ENCODE measurements at regions not wholly inside any gene's neighbourhood (a gene's known extent, or its start where the extent isn't known, plus 50 kb on each side); places are given as distances from the start of the nearest gene placed in this dataset.
"Not testable (repeated sequence)": the region's sequence is repeated elsewhere in the genome, so short reads cannot be mapped to it uniquely, and the experiment has no call there.

- DNase-seq (ENCODE audit: low read depth) = no peak
Measured at GRCh38 chr13:88395804-88396203, 724.6 kb downstream of the SLITRK5 start.

GRCh38 chr13:88411696-88412095 is 740.5 kb downstream of the SLITRK5 start:
- DNase-seq (ENCODE audit: low read depth) = no peak

DNA sequence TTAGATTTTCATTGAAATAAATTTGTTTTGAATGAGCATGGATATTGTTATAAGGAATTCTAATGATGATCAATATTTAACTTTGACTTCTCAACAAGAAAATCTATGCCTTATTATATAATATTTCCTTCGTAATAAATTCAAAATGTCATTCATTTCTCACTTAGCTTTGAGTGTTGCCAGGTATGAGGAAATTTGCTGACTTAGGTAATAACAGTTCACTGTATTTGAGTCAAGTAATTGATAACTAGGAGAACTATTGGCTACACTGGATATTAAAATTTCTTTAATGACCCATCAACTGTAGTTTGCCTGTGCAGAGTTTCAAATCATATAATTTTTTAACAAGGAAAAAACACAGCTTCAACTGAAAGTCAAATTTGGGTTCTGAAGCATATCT is 746.6 kb downstream of the SLITRK5 start:
- no peak for DNase-seq (ENCODE audit: low read depth)

DNA sequence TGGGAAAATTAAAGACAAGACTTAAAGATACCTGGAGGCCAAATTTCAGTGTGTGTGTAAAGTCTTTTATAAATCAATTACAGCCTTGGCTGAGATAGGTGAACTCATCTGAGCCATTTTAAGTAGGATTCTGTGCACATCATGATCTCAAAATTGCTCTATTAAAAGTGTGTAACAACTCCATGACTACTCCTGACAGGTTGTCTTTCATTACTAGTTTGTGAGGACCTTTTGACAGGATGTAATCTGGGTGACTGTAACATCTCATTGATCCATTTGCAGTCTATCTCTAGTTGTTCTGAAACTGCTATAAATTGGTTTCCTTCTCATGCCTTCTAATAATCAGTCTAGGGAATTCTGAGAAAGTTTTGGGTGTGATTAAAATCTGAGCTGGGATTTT is 753.3 kb downstream of the SLITRK5 start:
- no peak for DNase-seq (ENCODE audit: low read depth)

DNA sequence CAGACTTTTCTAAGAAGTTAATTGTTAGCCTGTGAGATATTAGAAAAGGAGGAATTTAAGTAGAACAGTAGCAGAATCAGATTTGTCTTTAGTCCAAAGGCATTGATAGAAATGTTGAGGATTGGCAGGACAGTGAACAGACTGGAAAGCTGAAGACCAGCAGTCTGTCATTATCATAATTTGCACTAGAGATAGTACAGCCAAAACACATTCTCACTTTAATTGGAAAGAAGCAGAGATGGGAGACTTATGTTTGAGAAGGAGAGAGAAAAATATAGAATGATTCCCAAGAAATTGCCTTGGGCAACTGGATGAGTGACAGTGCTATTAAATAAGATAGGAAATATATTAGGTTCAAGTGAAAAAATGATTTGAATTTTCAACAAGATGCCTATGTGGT is 755.5 kb downstream of the SLITRK5 start:
- DNase-seq (ENCODE audit: low read depth) = no peak

DNA sequence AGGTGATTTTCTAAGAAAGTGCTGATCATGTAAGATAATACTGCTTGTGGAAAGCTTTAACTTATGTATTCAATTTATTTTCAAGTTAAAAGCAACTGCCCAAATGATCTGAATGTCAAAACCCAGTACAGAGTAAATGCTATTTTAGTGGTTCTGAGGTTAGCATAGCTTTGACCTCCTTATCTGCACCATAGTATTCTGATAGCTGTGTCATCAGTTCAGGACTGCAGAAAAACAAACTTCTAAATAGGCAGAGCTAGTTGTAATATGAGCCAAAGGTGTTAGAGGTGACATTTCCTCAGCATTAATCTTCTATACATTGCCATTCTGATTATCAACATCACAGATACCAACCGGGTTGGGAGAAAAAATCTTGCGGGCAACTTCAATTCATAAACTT is 758.7 kb downstream of the SLITRK5 start:
- DNase-seq (ENCODE audit: low read depth) = no peak

- DNase-seq (ENCODE audit: low read depth) = no peak
Measured at GRCh38 chr13:88434953-88435352, 763.8 kb downstream of the SLITRK5 start.

GRCh38 chr13:88436974-88437373 is 765.8 kb downstream of the SLITRK5 start:
- DNase-seq (ENCODE audit: low read depth) = no peak

GRCh38 chr13:88450515-88450914 is 779.3 kb downstream of the SLITRK5 start:
- no peak for DNase-seq (ENCODE audit: low read depth)

DNA sequence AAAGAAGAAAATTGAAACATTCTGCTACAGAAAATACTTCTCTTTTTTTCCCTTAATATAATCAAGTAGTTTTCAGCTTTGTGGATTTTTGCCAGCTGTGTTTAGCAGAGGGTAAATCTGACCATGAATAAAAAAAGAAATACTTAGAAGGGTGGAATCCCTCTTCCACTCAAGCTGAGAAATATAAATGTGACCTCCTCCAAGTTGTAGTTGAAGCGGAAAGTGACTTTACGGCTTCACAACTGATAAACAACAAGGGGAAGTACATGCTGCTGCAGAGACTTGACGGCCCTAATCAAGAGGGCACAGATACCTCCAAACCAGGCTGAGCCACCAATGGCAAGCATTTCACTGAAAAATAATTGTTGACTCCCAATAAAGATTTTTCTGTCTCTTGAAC is 785.0 kb downstream of the SLITRK5 start:
- DNase-seq (ENCODE audit: low read depth) = no peak

- DNase-seq (ENCODE audit: low read depth) = no peak
Measured at GRCh38 chr13:88459331-88459730, 788.2 kb downstream of the SLITRK5 start.

DNA sequence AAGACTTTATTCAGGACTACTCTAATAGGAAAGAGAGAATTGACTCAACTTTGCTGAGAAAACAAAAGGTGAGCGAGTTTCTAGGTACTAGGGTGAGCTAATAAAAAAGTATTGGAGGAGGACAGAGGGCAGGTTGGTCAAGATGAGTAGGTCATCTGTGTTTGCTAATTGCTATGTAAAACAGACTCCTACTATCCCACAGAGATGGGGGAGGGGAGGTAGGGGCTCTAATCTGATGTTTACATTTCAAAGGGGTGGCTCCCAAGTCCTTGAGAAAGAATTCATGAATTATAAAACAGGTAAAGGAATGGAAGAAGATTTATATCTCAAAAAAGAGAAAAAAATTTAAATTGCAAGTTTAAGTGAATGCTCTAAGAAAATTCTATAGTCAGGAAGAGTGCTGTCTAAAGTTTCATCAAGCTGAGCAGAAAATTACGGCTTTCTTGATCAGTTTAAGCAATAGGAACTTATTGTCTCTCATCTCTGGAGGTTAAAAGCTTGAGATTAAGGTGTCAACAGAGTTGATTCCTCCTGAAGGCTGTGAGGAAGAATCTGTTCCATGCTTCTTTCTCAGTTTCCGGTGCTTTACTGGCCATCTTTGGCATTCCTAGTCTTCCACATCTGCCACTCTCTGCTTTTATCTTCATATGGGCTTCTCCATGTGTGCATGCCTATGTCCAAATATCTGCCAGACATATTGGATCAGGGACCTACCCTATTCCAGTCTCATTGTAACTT is 790.3 kb downstream of the SLITRK5 start:
- DNase-seq (ENCODE audit: low read depth) = no peak

GRCh38 chr13:88464851-88465250 is 793.7 kb downstream of the SLITRK5 start:
- no peak for DNase-seq (ENCODE audit: low read depth)

- DNase-seq (ENCODE audit: low read depth) = no peak
Measured at GRCh38 chr13:88472316-88472715, 801.1 kb downstream of the SLITRK5 start.

DNA sequence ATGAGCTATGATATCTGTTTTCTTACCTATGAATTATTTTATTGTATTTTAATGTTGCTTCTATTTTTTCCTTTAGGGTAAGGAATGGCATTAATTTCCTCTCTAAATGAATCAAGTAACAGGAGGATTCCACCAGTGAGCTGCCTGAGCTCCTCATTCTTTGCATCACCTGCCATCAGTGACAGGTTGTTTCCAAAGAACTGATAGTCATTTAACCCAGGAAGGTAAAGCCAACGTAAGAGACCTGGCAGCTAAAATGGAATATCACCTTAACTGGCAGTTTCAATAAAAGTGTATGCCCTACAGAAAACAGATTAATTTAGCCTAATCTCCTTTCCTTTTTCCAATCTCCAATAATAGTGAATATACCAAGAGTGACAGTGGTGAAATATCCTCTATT is 812.0 kb downstream of the SLITRK5 start:
- no peak for DNase-seq (ENCODE audit: low read depth)

DNA sequence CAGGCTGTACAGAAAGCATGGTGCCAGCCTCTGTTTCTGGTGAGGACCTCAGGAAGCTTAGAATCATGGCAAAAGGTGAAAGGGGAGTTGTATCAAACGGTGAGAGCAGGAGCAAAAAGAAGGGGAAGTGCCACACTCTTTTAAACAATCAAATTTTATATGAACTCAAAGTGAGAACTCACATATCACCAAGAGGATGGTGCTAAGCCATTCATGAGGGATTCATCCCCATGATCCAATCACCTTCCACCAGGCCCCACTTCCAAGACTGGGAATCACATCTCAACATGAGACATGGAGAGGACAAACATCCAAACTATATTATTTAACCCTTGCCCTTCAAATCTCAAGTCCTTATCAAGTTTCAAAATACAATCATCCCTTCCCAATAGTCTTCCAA is 836.7 kb downstream of the SLITRK5 start:
- no peak for DNase-seq (ENCODE audit: low read depth)

DNA sequence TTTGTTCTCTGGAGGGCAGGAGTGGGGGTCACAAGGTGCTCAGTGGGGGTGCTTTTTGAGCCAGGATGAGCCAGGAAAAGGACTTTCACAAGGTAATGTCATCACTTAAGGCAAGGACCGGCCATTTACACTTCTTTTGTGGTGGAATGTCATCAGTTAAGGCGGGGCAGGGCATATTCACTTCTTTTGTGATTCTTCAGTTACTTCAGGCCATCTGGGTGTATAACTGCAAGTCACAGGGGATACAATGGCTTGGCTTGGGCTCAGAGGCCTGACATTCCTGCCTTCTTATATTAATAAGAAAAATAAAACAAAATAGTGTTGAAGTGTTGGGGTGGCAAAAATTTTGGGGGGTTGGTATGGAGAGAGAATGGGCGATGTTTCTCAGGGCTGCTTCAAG is 841.8 kb downstream of the SLITRK5 start:
- not testable (repeated sequence) for DNase-seq (ENCODE audit: low read depth)

DNA sequence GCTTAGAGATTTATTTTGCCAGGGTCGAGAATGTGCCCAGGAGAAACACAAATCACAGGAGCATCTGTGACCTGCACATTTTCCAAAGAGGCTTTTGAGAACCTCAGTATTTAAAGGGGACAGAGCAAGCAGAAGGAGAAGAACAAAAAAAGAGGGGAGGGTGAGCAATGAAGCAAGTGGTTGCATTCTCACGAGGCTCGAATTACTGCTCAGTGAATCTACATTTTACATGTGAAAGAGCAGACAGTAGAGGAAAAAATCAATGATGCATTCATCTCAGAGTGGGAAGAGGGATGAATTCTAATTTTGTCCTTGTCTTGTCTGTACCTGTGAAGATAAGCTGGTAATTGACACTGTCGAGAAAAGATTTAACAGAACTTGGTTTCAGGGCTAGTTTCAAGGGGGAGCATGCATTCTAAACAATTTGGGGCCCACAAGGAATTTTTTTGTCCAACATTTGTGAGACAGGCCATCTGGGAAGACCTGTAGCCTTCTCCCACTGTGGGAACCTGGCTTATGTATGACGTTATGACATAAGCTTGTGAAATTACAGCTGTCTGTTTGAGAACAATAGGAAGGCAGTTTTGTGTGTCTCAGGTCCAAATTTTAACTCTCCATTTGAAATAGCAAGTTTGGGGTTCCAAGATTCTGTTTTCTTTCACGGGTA is 855.1 kb downstream of the SLITRK5 start:
- no peak for DNase-seq (ENCODE audit: low read depth)

GRCh38 chr13:88526853-88527215 is 855.7 kb downstream of the SLITRK5 start:
- no peak for DNase-seq (ENCODE audit: low read depth)

GRCh38 chr13:88541994-88542393 is 870.8 kb downstream of the SLITRK5 start:
- DNase-seq (ENCODE audit: low read depth) = no peak

DNA sequence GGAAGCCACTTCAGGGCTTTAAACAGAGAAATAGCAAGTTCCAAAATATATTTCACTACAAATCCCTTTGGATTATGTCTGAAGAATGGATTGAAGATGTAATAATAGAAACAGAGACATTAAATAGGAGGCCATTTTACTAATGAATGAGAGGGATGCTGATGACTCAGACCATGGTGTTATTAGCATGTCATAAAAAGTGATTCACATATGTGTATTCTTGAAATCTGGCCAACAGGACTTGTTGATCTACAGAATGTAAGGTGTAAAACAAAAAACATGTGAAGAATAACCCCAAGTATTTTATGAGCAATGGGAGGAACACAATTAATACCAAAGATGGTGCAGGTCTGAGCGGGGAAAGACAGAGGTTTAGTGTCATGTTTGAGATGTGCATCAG is 873.7 kb downstream of the SLITRK5 start:
- DNase-seq (ENCODE audit: low read depth) = no peak

- no peak for DNase-seq (ENCODE audit: low read depth)
Measured at GRCh38 chr13:88552966-88553365, 881.8 kb downstream of the SLITRK5 start.

DNA sequence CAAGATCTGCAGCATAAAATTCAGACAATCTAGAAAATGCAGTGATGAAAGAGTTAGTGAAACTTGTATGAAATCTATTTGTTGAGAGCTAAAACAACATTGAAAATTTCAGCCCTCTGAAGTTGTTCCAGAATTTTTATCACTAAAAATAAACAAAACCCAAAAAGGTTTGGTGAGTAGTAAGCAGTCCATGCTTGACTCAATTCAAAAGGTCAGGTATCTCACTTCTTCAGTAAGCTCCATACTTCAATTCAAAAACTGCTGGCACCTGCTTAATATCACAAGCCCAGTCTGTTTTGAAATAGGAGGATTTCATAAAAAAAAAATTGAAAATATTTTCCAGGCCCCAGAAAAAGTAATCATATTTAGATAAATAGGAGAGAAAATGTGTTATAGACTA is 894.4 kb downstream of the SLITRK5 start:
- DNase-seq (ENCODE audit: low read depth) = no peak

GRCh38 chr13:88585861-88586260 is 914.7 kb downstream of the SLITRK5 start:
- DNase-seq (ENCODE audit: low read depth) = no peak
